H9 (cell line): ENCODE measurements at regions not wholly inside any gene's neighbourhood (a gene's known extent, or its start where the extent isn't known, plus 50 kb on each side); places are given as distances from the start of the nearest gene placed in this dataset.

Experiments
- DNase-seq: peaks from one replicate; pipeline ENCODE4 v3.0.0-alpha.2; 2017
- H2AFZ ChIP-seq: one replicate; pipeline ENCODE4 v1.6.1; 2013; ENCODE audit warnings: mild to moderate bottlenecking, low read length, control low read depth, moderate library complexity
- H2AK5ac ChIP-seq: 2 replicates; pipeline ENCODE4 v1.6.1; 2013; ENCODE audit warnings: low read length, control low read depth, mixed read lengths; ENCODE audit not compliant: insufficient read length
- H2BK120ac ChIP-seq: one replicate; pipeline ENCODE4 v1.6.1; 2013; ENCODE audit warnings: low read depth, mild to moderate bottlenecking, low read length, control low read depth, inconsistent platforms; ENCODE audit not compliant: poor library complexity, severe bottlenecking
- H2BK12ac ChIP-seq: 2 replicates; pipeline ENCODE4 v1.6.1; 2013; ENCODE audit warnings: low read length, control low read depth, mixed read lengths, low read depth; ENCODE audit not compliant: insufficient read length
- H2BK15ac ChIP-seq: 2 replicates; pipeline ENCODE4 v1.6.1; 2013; ENCODE audit warnings: low read depth, low read length, control low read depth
- H2BK20ac ChIP-seq: one replicate; pipeline ENCODE4 v1.6.1; 2013; ENCODE audit warnings: low read depth, mild to moderate bottlenecking, low read length, control low read depth, inconsistent platforms; ENCODE audit not compliant: poor library complexity, severe bottlenecking
- H2BK5ac ChIP-seq: 2 replicates; pipeline ENCODE4 v1.6.1; 2013; ENCODE audit warnings: low read length, control low read depth, mixed read lengths; ENCODE audit not compliant: insufficient read length
- H3K14ac ChIP-seq: 2 replicates; pipeline ENCODE4 v1.6.1; 2013; ENCODE audit warnings: low read length, control low read depth; ENCODE audit not compliant: insufficient read depth
- H3K18ac ChIP-seq: 2 replicates; pipeline ENCODE4 v1.6.1; 2013; ENCODE audit warnings: low read depth, mild to moderate bottlenecking, mixed read lengths, low read length, control low read depth; ENCODE audit not compliant: insufficient read length
- H3K23ac ChIP-seq: 2 replicates; pipeline ENCODE4 v1.6.1; 2013; ENCODE audit warnings: low read length, control low read depth, mixed read lengths, low read depth; ENCODE audit not compliant: insufficient read length
- H3K23me2 ChIP-seq: 2 replicates; pipeline ENCODE4 v1.6.1; 2013; ENCODE audit warnings: low read depth, mild to moderate bottlenecking, mixed read lengths, low read length, control low read depth; ENCODE audit not compliant: insufficient read length, poor library complexity, severe bottlenecking
- H3K27ac ChIP-seq: 2 replicates; pipeline ENCODE4 v1.5.1; 2013; ENCODE audit warnings: low read length, control low read depth, mixed read lengths, low read depth; ENCODE audit not compliant: insufficient read length
- H3K27me3 ChIP-seq: 2 replicates; pipeline ENCODE4 v1.6.1; 2013; ENCODE audit warnings: low read length, control low read depth, inconsistent platforms; ENCODE audit not compliant: insufficient read depth
- H3K4ac ChIP-seq: 2 replicates; pipeline ENCODE4 v1.6.1; 2013; ENCODE audit warnings: low read depth, mild to moderate bottlenecking, control low read depth, inconsistent platforms, low read length, moderate library complexity
- H3K4me1 ChIP-seq: 2 replicates; pipeline ENCODE4 v1.6.1; 2013; ENCODE audit warnings: low read length, control low read depth, inconsistent platforms; ENCODE audit not compliant: insufficient read depth
- H3K4me2 ChIP-seq: 2 replicates; pipeline ENCODE4 v1.6.1; 2013; ENCODE audit warnings: low read length, control low read depth, mixed read lengths; ENCODE audit not compliant: insufficient read length, insufficient read depth
- H3K56ac ChIP-seq: 2 replicates; pipeline ENCODE4 v1.6.1; 2013; ENCODE audit warnings: low read depth, mild to moderate bottlenecking, mixed read lengths, low read length, control low read depth; ENCODE audit not compliant: insufficient read length
- H3K79me1 ChIP-seq: 2 replicates; pipeline ENCODE4 v1.6.1; 2013; ENCODE audit warnings: low read depth, mild to moderate bottlenecking, moderate library complexity, low read length, control low read depth, inconsistent platforms; ENCODE audit not compliant: insufficient read depth, poor library complexity, severe bottlenecking
- H3K79me2 ChIP-seq: 2 replicates; pipeline ENCODE4 v1.6.1; 2013; ENCODE audit warnings: low read length, control low read depth, inconsistent platforms; ENCODE audit not compliant: insufficient read depth
- H3K9ac ChIP-seq: 2 replicates; pipeline ENCODE4 v1.6.1; 2013; ENCODE audit warnings: low read length, control low read depth, mixed read lengths; ENCODE audit not compliant: insufficient read length; ENCODE audit errors: extremely low read depth
- H3K9me3 ChIP-seq: one replicate; pipeline ENCODE4 v1.6.1; 2013; ENCODE audit warnings: low read depth, low read length, inconsistent platforms; ENCODE audit not compliant: control insufficient read depth
- H3T11ph ChIP-seq: one replicate; pipeline ENCODE4 v1.6.1; 2013; ENCODE audit warnings: mild to moderate bottlenecking, low read length, control low read depth, inconsistent platforms
- H4K20me1 ChIP-seq: one replicate; pipeline ENCODE4 v1.6.1; 2013; ENCODE audit not compliant: control insufficient read depth, insufficient read length, insufficient read depth
- H4K5ac ChIP-seq: 2 replicates; pipeline ENCODE4 v1.6.1; 2013; ENCODE audit warnings: low read depth, mild to moderate bottlenecking, mixed read lengths, low read length, control low read depth; ENCODE audit not compliant: insufficient read length
- H4K8ac ChIP-seq: replicated peaks from 2 replicates; pipeline ENCODE4 v1.6.1; 2013; ENCODE audit warnings: low read length, control low read depth, mixed read lengths, low read depth; ENCODE audit not compliant: insufficient read length
- H4K91ac ChIP-seq: 2 replicates; pipeline ENCODE4 v1.6.1; 2013; ENCODE audit warnings: low read depth, mild to moderate bottlenecking, moderate library complexity, mixed read lengths, low read length, control low read depth; ENCODE audit not compliant: insufficient read length
- H3K27ac Mint-ChIP-seq, 3 experiments: 2 replicates in 2 of 3; 3 replicates in 1 of 3; pipeline ENCODE4 v1.8.0; 2020 to 2021; ENCODE audit warnings: mixed read lengths in 3 of 3, mild to moderate bottlenecking in 1 of 3, moderate library complexity in 1 of 3
- H3K27me3 Mint-ChIP-seq: 2 replicates; pipeline ENCODE4 v1.8.0; 2021; ENCODE audit warnings: low read depth, mild to moderate bottlenecking, moderate library complexity, mixed read lengths
- H3K36me3 Mint-ChIP-seq, 3 experiments: 2 replicates in 2 of 3; 3 replicates in 1 of 3; pipeline ENCODE4 v1.8.0; 2020 to 2021; ENCODE audit warnings: low read depth in 3 of 3, mixed read lengths in 3 of 3; ENCODE audit not compliant: insufficient read depth in 1 of 3
- H3K4me1 Mint-ChIP-seq, 2 experiments: 2 replicates each; pipeline ENCODE4 v1.8.0; 2020; ENCODE audit warnings: mixed read lengths in 2 of 2
- H3K4me3 Mint-ChIP-seq, 2 experiments: 2 replicates in 1 of 2; 3 replicates in 1 of 2; pipeline ENCODE4 v1.8.0; 2020 to 2021; ENCODE audit warnings: mild to moderate bottlenecking in 2 of 2, mixed read lengths in 2 of 2, moderate library complexity in 1 of 2
- H3K9me3 Mint-ChIP-seq, 2 experiments: 2 replicates in 1 of 2; 3 replicates in 1 of 2; pipeline ENCODE4 v1.8.0; 2020; ENCODE audit warnings: mild to moderate bottlenecking in 2 of 2, mixed read lengths in 2 of 2, moderate library complexity in 1 of 2
- CTCF ChIP-seq: fragments of 200-600 bp; sonication (generic); conservative IDR thresholded peaks from 3 replicates; pipeline ENCODE4 v1.8.0; 2021; ENCODE audit warnings: antibody characterized with exemption, mild to moderate bottlenecking
- WGBS: extraction: QIAGEN DNeasy Blood & Tissue Kit; methylation state at CpG from one replicate; pipeline ENCODE4 v1.1.7; 2013; ENCODE audit warnings: missing lambda C conversion rate, low lambda C conversion rate, mixed read lengths; ENCODE audit not compliant: insufficient read length; ENCODE audit errors: extremely low coverage; 5-methylcytosine and 5-hydroxymethylcytosine counted together

- Histone ChIP-seq H2AFZ (no peak overlapping the region), H3K23me2 (no peaks in the 10 kb centered on the region), H3K9ac (no peak overlapping the region), H2AK5ac (no peak overlapping the region), H2BK120ac (no peak overlapping the region), H3K14ac (no peak overlapping the region), H3T11ph (no peak overlapping the region), H3K79me1 (no peaks in the 10 kb centered on the region), H3K4me1 (no peaks in the 10 kb centered on the region), H2BK5ac (no peak overlapping the region), H3K27ac (no peak overlapping the region), H2BK12ac (no peak overlapping the region), H3K23ac (no peak overlapping the region), H3K9me3 (no peaks in the 10 kb centered on the region), H3K18ac (no peak overlapping the region), H2BK15ac (no peak overlapping the region), H4K8ac (no peak overlapping the region), H3K56ac (no peak overlapping the region), H4K5ac (no peak overlapping the region), H4K20me1 (no peaks in the 10 kb centered on the region), H3K27me3 (no peaks in the 10 kb centered on the region), H3K4ac (no peak overlapping the region), H3K4me2 (no peak overlapping the region), H3K79me2 (no peaks in the 10 kb centered on the region), H2BK20ac (no peak overlapping the region), H4K91ac (no peak overlapping the region)
- Mint-ChIP-seq H3K27ac (no peak overlapping the region), H3K4me1 (no peaks in the 10 kb centered on the region), H3K9me3 (peaks cover 23 to 47% of the 10 kb centered on the region in 2 experiments), H3K27me3 (no peaks in the 10 kb centered on the region), H3K36me3 (peaks cover 6 to 17% (median 6%) of the 10 kb centered on the region in 3 experiments; a peak in 6 of 7 replicates), H3K4me3 (no peak overlapping the region)
- DNase-seq, result no peak
- no CpG with 5 or more reads among the region's 6 CpGs for WGBS
- no peak for TF ChIP-seq CTCF
These were observed 54.1 kb upstream of the AKR1C1 start for GRCh38 chr10:4909118-4909517.
